B cell (primary cell): ENCODE measurements at regions not wholly inside any gene's neighbourhood (a gene's known extent, or its start where the extent isn't known, plus 50 kb on each side); places are given as distances from the start of the nearest gene placed in this dataset.

Experiments
- ATAC-seq: fragments of 200-7000 bp; cut with Tn5 transposase; one replicate; pipeline ENCODE4 v1.10.0; 2021; ENCODE audit warnings: low read depth, mild to moderate bottlenecking, moderate number of reproducible peaks, moderate library complexity
- CTCF ChIA-PET: fragments of 350-600 bp; sonication (Branson Sonifier 250); formaldehyde crosslinking; loops from one replicate; lab custom pipeline; 2021; ENCODE audit warnings: antibody characterized with exemption, inconsistent platforms; lab: Charles Lee
- POLR2A ChIA-PET: fragments of 350-600 bp; sonication (Branson Sonifier 250); formaldehyde crosslinking; loops from one replicate; lab custom pipeline; 2021; ENCODE audit warnings: antibody characterized with exemption; lab: Charles Lee
- DNase-seq: peaks from one replicate; pipeline ENCODE4 v3.0.0; 2013
- H2AFZ ChIP-seq: 2 replicates; pipeline ENCODE4 v1.6.1; 2012; ENCODE audit warnings: mild to moderate bottlenecking, low read depth, low read length; ENCODE audit not compliant: insufficient read depth, poor library complexity, severe bottlenecking
- H3K27ac ChIP-seq, 2 donors: 1 replicate in 1 of 2; 2 replicates in 1 of 2; pipeline ENCODE4 v1.5.1; 2012 to 2013; ENCODE audit warnings: low read length in 2 of 2, mild to moderate bottlenecking in 2 of 2, moderate library complexity in 1 of 2
- H3K27me3 ChIP-seq, 4 experiments: fragments of 200-600 bp in 1 of 4; sonication (generic) in 1 of 4; replicated peaks in 1 of 4; 1 replicate in 2 of 4; 2 replicates in 2 of 4; pipeline versions ENCODE4 v1.6.1 to v1.7.0; 2013 to 2016; ENCODE audit warnings: low read length in 3 of 4, mild to moderate bottlenecking in 2 of 4, mixed read lengths in 1 of 4, moderate library complexity in 1 of 4; ENCODE audit not compliant: insufficient read depth in 4 of 4, control insufficient read depth in 3 of 4; ENCODE audit errors: control extremely low read depth in 1 of 4
- H3K36me3 ChIP-seq, 2 experiments: replicated peaks in 1 of 2; 1 replicate in 1 of 2; 2 replicates in 1 of 2; pipeline versions ENCODE4 v1.6.1 to v1.7.1; 2013; ENCODE audit warnings: low read length in 1 of 2; ENCODE audit not compliant: insufficient read depth in 2 of 2, control insufficient read depth in 1 of 2; ENCODE audit errors: control extremely low read depth in 1 of 2, extremely low read depth in 1 of 2
- H3K4me1 ChIP-seq, 2 donors: fragments of 200-600 bp in 1 of 2; sonication (generic) in 1 of 2; 1 replicate in 1 of 2; 2 replicates in 1 of 2; pipeline versions ENCODE4 v1.5.1 to v1.6.1; 2013 to 2017; ENCODE audit warnings: low read length in 2 of 2; ENCODE audit not compliant: control insufficient read depth in 2 of 2, insufficient read depth in 2 of 2
- H3K4me2 ChIP-seq: replicated peaks from 2 replicates; pipeline ENCODE3; 2012; ENCODE audit warnings: mild to moderate bottlenecking, low read depth, low read length; ENCODE audit not compliant: poor library complexity, severe bottlenecking
- H3K4me3 ChIP-seq, 5 experiments: fragments of 200-600 bp in 1 of 5; sonication (generic) in 1 of 5; 1 replicate in 3 of 5; 2 replicates in 2 of 5; pipeline versions ENCODE4 v1.5.1 to v1.7.0; 2011 to 2016; ENCODE audit warnings: low read length in 4 of 5, mild to moderate bottlenecking in 4 of 5, low read depth in 2 of 5, control low read depth in 1 of 5, moderate library complexity in 1 of 5; ENCODE audit not compliant: insufficient read depth in 1 of 5; ENCODE audit errors: control extremely low read depth in 1 of 5, extremely low read depth in 1 of 5
- H3K79me2 ChIP-seq: fragments of 200-600 bp; sonication (generic); one replicate; pipeline ENCODE4 v1.6.0; 2016; ENCODE audit warnings: low read length; ENCODE audit not compliant: control insufficient read depth, insufficient read depth
- H3K9ac ChIP-seq: fragments of 200-600 bp; sonication (generic); 2 replicates; pipeline ENCODE4 v1.6.1; 2017; ENCODE audit warnings: mild to moderate bottlenecking, low read length, moderate library complexity
- H3K9me3 ChIP-seq, 3 donors: one replicate each; pipeline versions ENCODE4 v1.6.1 to v1.7.1; 2013; ENCODE audit warnings: low read length in 2 of 3; ENCODE audit not compliant: control insufficient read depth in 2 of 3, insufficient read depth in 1 of 3; ENCODE audit errors: control extremely low read depth in 1 of 3
- H4K20me1 ChIP-seq: 2 replicates; pipeline ENCODE4 v1.6.0; 2012; ENCODE audit warnings: mild to moderate bottlenecking, low read length; ENCODE audit not compliant: insufficient read depth, control insufficient read depth, poor library complexity, severe bottlenecking
- H3K27ac Mint-ChIP-seq: one replicate; pipeline ENCODE4 v1.8.0; 2021; ENCODE audit warnings: mixed read lengths
- H3K27me3 Mint-ChIP-seq: one replicate; pipeline ENCODE4 v1.8.0; 2021; ENCODE audit warnings: mixed read lengths
- H3K4me1 Mint-ChIP-seq: one replicate; pipeline ENCODE4 v1.8.0; 2021; ENCODE audit warnings: mixed read lengths
- H3K4me3 Mint-ChIP-seq: one replicate; pipeline ENCODE4 v1.8.0; 2021; ENCODE audit warnings: mixed read lengths
- H3K9me3 Mint-ChIP-seq: one replicate; pipeline ENCODE4 v1.8.0; 2022; ENCODE audit warnings: mixed read lengths; ENCODE audit not compliant: insufficient read depth
- CTCF ChIP-seq: fragments of 200-600 bp; IDR thresholded peaks from one replicate; pipeline ENCODE4 v1.8.0; 2022; ENCODE audit warnings: antibody characterized with exemption, mild to moderate bottlenecking
- EZH2 ChIP-seq: IDR thresholded peaks from 2 replicates; pipeline ENCODE4 v1.6.1; 2012; ENCODE audit warnings: borderline replicate concordance, low read depth, mild to moderate bottlenecking, moderate library complexity, low read length; ENCODE audit not compliant: insufficient read depth, poor library complexity, severe bottlenecking
- WGBS: methylation state at CpG from one replicate; pipeline ENCODE4 v1.1.5; 2013; ENCODE audit warnings: missing lambda C conversion rate; ENCODE audit not compliant: insufficient coverage; 5-methylcytosine and 5-hydroxymethylcytosine counted together
- intact Hi-C: fragments of 100-400 bp; cut with micrococcal nuclease; formaldehyde crosslinking; loops from one replicate; pipeline ENCODE4 v1.10.0; 2022

GRCh38 chr3:78344918-78345317 lies 1305.0 kb downstream of the ROBO2 start:
- peaks cover 2% of the 10 kb centered on the region for H3K9me3 Mint-ChIP-seq
- no peaks in the 10 kb centered on the region for H4K20me1 ChIP-seq
- H3K27ac Mint-ChIP-seq: no peak overlapping the region
- no peaks in the 10 kb centered on the region for H3K27me3 Mint-ChIP-seq
- no peak for ATAC-seq
- no peaks in the 10 kb centered on the region for H3K4me1 ChIP-seq
- peaks cover 0 to 10% (median 3%) of the 10 kb centered on the region in 3 donors for H3K9me3 ChIP-seq
- no peaks in the 10 kb centered on the region for H3K79me2 ChIP-seq
- POLR2A ChIA-PET: no interaction called here
- H3K27me3 ChIP-seq: no peaks in the 10 kb centered on the region
- H3K9ac ChIP-seq: no peak overlapping the region
- intact Hi-C loops: no loop called here
- no peak overlapping the region for H3K4me3 ChIP-seq
- no peak for DNase-seq
- WGBS: no CpG with 5 or more reads among the region's 6 CpGs
- no peak overlapping the region for H3K27ac ChIP-seq
- CTCF ChIA-PET: no interaction called here
- H3K4me2 ChIP-seq: no peak overlapping the region
- no peaks in the 10 kb centered on the region for H3K36me3 ChIP-seq
- H2AFZ ChIP-seq: no peak overlapping the region
- no peak overlapping the region for H3K4me3 Mint-ChIP-seq
- no peak for TF ChIP-seq EZH2
- TF ChIP-seq CTCF: no peak
- H3K4me1 Mint-ChIP-seq: no peaks in the 10 kb centered on the region

GRCh38 chr3:78347176-78347575 lies 1307.3 kb downstream of the ROBO2 start:
- no peak for DNase-seq
- H4K20me1 ChIP-seq: no peaks in the 10 kb centered on the region
- Mint-ChIP-seq H3K4me1 (no peaks in the 10 kb centered on the region), H3K4me3 (no peak overlapping the region), H3K9me3 (peaks cover 4% of the 10 kb centered on the region), H3K27ac (no peak overlapping the region), H3K27me3 (no peaks in the 10 kb centered on the region)
- ChIA-PET POLR2A (no interaction called here), CTCF (no interaction called here)
- H3K4me1 ChIP-seq: no peaks in the 10 kb centered on the region
- no peak overlapping the region for H3K9ac ChIP-seq
- H2AFZ ChIP-seq: no peak overlapping the region
- no peak for TF ChIP-seq CTCF
- TF ChIP-seq EZH2: no peak
- ATAC-seq: no peak
- intact Hi-C loops: no loop called here
- H3K36me3 ChIP-seq: no peaks in the 10 kb centered on the region
- no peak overlapping the region for H3K4me3 ChIP-seq
- WGBS: no CpG with 5 or more reads among the region's 2 CpGs
- no peak overlapping the region for H3K4me2 ChIP-seq
- H3K27ac ChIP-seq: no peak overlapping the region
- peaks cover 0 to 6% (median 3%) of the 10 kb centered on the region in 3 donors for H3K9me3 ChIP-seq
- H3K79me2 ChIP-seq: no peaks in the 10 kb centered on the region
- H3K27me3 ChIP-seq: no peaks in the 10 kb centered on the region
